HepG2 (cell line): ENCODE measurements at regions not wholly inside any gene's neighbourhood (a gene's known extent, or its start where the extent isn't known, plus 50 kb on each side); places are given as distances from the start of the nearest gene placed in this dataset.

Experiments
- ARID4A ChIP-seq: sonication (generic); formaldehyde crosslinking; IDR thresholded peaks from 2 replicates; pipeline ENCODE4 v1.5.0; 2020; ENCODE audit warnings: mild to moderate bottlenecking, missing genetic modification reagents, borderline replicate concordance
- ARNT2 ChIP-seq: sonication (generic); formaldehyde crosslinking; IDR thresholded peaks from 2 replicates; pipeline ENCODE4 v1.8.0; 2022; ENCODE audit warnings: mild to moderate bottlenecking, low read depth, missing genetic modification reagents, moderate library complexity
- BCL6 ChIP-seq: IDR thresholded peaks from 2 replicates; pipeline ENCODE4 v1.6.1; 2016; ENCODE audit warnings: missing genetic modification reagents, missing compliant biosample characterization
- CBX1 ChIP-seq: IDR thresholded peaks from one replicate; pipeline ENCODE4 v1.6.1; 2016; ENCODE audit warnings: antibody characterized with exemption, low read depth
- EEA1 ChIP-seq: sonication (generic); formaldehyde crosslinking; IDR thresholded peaks from 2 replicates; pipeline ENCODE4 v1.5.1; 2020; ENCODE audit warnings: mild to moderate bottlenecking, missing genetic modification reagents, borderline replicate concordance
- ELF3 ChIP-seq: IDR thresholded peaks from 2 replicates; pipeline ENCODE4 v1.6.1; 2016; ENCODE audit warnings: missing genetic modification reagents, missing compliant biosample characterization
- FOSL2 ChIP-seq: sonication (generic); formaldehyde crosslinking; IDR thresholded peaks from 2 replicates; pipeline ENCODE4 v1.4.0; 2020; ENCODE audit warnings: missing genetic modification reagents
- GATAD1 ChIP-seq: IDR thresholded peaks from 2 replicates; pipeline ENCODE4 v1.6.1; 2016; ENCODE audit warnings: missing genetic modification reagents, missing compliant biosample characterization
- KDM4B ChIP-seq: sonication (generic); formaldehyde crosslinking; IDR thresholded peaks from 2 replicates; pipeline ENCODE4 v1.4.0; 2020; ENCODE audit warnings: missing genetic modification reagents
- MBD4 ChIP-seq: IDR thresholded peaks from 2 replicates; pipeline ENCODE4 v1.6.1; 2012; ENCODE audit warnings: low read length, inconsistent platforms, borderline replicate concordance
- MIXL1 ChIP-seq: IDR thresholded peaks from 2 replicates; pipeline ENCODE4 v1.6.1; 2016
- MZF1 ChIP-seq: sonication (generic); formaldehyde crosslinking; IDR thresholded peaks from 2 replicates; pipeline ENCODE4 v1.8.1; 2023; ENCODE audit warnings: mild to moderate bottlenecking, missing genetic modification reagents, borderline replicate concordance
- ZBTB1 ChIP-seq: sonication (generic); formaldehyde crosslinking; IDR thresholded peaks from 2 replicates; pipeline ENCODE4 v1.4.0; 2020; ENCODE audit warnings: missing genetic modification reagents, borderline replicate concordance
- ZHX1 ChIP-seq: sonication (generic); formaldehyde crosslinking; IDR thresholded peaks from 2 replicates; pipeline ENCODE4 v1.8.1; 2022; ENCODE audit warnings: low read depth, mild to moderate bottlenecking, missing genetic modification reagents
- ZNF24 ChIP-seq: fragments of 450-650 bp; IDR thresholded peaks from 2 replicates; pipeline ENCODE4 v1.6.1; 2017; ENCODE audit warnings: antibody characterized with exemption, mild to moderate bottlenecking
- ZNF34 ChIP-seq: sonication (generic); formaldehyde crosslinking; IDR thresholded peaks from 2 replicates; pipeline ENCODE4 v1.4.0; 2020; ENCODE audit warnings: mild to moderate bottlenecking, missing genetic modification reagents, borderline replicate concordance
- TF ChIP-seq, protein P1 (sequence below): sonication (generic); formaldehyde crosslinking; IDR thresholded peaks from 2 replicates; pipeline ENCODE4 v1.4.0; 2020; ENCODE audit warnings: mild to moderate bottlenecking, missing genetic modification reagents, borderline replicate concordance
- TF ChIP-seq, protein P2 (sequence below): IDR thresholded peaks from 2 replicates; pipeline ENCODE4 v1.6.1; 2018; ENCODE audit warnings: missing genetic modification reagents, mild to moderate bottlenecking, missing compliant biosample characterization

DNA sequence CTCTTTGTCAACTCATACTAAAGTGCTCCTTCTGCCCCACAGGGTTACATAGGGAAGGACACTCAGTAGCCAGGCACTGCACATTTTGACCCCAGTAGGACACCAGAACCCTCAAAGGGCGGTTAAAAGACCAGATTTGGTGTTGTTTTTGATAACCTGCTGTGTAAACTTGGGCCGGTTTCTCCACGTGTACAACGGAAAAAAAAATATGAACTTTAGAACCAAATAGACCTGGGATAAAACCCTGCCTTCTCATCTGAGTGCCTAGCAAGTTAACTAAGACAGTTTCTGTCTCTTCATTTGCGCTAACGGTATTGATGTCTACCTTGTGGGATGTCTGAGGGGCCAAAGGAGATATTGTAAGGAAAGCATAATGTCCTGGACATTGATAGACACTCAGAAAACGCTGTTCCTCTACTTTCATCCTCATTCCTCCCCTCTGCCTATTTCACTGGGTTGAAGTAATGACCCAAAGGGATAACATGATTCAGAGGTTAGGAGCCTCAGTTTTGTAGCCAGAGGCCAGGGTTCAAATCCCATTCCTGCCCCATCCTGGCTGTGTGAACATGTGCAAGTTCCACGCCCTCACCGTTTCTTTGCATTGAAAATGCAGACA, 155.9 kb upstream of the LPP start (continued):
- TF ChIP-seq, protein P1, sequence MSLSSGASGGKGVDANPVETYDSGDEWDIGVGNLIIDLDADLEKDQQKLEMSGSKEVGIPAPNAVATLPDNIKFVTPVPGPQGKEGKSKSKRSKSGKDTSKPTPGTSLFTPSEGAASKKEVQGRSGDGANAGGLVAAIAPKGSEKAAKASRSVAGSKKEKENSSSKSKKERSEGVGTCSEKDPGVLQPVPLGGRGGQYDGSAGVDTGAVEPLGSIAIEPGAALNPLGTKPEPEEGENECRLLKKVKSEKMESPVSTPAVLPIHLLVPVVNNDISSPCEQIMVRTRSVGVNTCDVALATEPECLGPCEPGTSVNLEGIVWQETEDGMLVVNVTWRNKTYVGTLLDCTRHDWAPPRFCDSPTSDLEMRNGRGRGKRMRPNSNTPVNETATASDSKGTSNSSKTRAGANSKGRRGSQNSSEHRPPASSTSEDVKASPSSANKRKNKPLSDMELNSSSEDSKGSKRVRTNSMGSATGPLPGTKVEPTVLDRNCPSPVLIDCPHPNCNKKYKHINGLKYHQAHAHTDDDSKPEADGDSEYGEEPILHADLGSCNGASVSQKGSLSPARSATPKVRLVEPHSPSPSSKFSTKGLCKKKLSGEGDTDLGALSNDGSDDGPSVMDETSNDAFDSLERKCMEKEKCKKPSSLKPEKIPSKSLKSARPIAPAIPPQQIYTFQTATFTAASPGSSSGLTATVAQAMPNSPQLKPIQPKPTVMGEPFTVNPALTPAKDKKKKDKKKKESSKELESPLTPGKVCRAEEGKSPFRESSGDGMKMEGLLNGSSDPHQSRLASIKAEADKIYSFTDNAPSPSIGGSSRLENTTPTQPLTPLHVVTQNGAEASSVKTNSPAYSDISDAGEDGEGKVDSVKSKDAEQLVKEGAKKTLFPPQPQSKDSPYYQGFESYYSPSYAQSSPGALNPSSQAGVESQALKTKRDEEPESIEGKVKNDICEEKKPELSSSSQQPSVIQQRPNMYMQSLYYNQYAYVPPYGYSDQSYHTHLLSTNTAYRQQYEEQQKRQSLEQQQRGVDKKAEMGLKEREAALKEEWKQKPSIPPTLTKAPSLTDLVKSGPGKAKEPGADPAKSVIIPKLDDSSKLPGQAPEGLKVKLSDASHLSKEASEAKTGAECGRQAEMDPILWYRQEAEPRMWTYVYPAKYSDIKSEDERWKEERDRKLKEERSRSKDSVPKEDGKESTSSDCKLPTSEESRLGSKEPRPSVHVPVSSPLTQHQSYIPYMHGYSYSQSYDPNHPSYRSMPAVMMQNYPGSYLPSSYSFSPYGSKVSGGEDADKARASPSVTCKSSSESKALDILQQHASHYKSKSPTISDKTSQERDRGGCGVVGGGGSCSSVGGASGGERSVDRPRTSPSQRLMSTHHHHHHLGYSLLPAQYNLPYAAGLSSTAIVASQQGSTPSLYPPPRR (CRISPR knock-in tag) = peak; percentile 96
- TF ChIP-seq MZF1 (no peak), BCL6 (CRISPR knock-in tag) (peak; percentile 91), GATAD1 (peak; percentile 38; the same call in 1 of the 2 replicates), MBD4 (no peak), ARNT2 (CRISPR knock-in tag) (no peak), ZHX1 (CRISPR knock-in tag) (no peak), ZNF34 (CRISPR knock-in tag) (no peak), CBX1 (no peak), MIXL1 (CRISPR knock-in tag) (peak; percentile 82; the same call in 1 of the 2 replicates), FOSL2 (peak; percentile 74), ELF3 (CRISPR knock-in tag) (peak; percentile 78), ZNF24 (peak; percentile 28; the same call in 1 of the 2 replicates), EEA1 (CRISPR knock-in tag) (no peak), KDM4B (CRISPR knock-in tag) (no peak), ZBTB1 (no peak), ARID4A (CRISPR knock-in tag) (peak; percentile 62; the same call in 1 of the 2 replicates)
- TF ChIP-seq, protein P2, sequence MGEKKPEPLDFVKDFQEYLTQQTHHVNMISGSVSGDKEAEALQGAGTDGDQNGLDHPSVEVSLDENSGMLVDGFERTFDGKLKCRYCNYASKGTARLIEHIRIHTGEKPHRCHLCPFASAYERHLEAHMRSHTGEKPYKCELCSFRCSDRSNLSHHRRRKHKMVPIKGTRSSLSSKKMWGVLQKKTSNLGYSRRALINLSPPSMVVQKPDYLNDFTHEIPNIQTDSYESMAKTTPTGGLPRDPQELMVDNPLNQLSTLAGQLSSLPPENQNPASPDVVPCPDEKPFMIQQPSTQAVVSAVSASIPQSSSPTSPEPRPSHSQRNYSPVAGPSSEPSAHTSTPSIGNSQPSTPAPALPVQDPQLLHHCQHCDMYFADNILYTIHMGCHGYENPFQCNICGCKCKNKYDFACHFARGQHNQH (CRISPR knock-in tag) = peak; percentile 88
